ENCODE measurements at regions not wholly inside any gene's neighbourhood (a gene's known extent, or its start where the extent isn't known, plus 50 kb on each side); places are given as distances from the start of the nearest gene placed in this dataset.

GRCh38 chr1:87928623-87929022, 599.9 kb downstream of the LMO4 start:
- TF ChIP-seq TCF4 (CRISPR knock-in tag; IDR thresholded peaks at IDR 0.05; ENCODE audit: borderline replicate concordance) = no peak
- no peak for TF ChIP-seq ZNF8 (CRISPR knock-in tag; IDR thresholded peaks at IDR 0.05)
- TF ChIP-seq ZFP3 (CRISPR knock-in tag; IDR thresholded peaks at IDR 0.05) = no peak
- TF ChIP-seq ISL1 (CRISPR knock-in tag; IDR thresholded peaks at IDR 0.05) = no peak
- TF ChIP-seq POU6F1 (CRISPR knock-in tag; IDR thresholded peaks at IDR 0.05; ENCODE audit: borderline replicate concordance, low read depth) = no peak
- no peak for TF ChIP-seq CREB5 (CRISPR knock-in tag; IDR thresholded peaks at IDR 0.05; ENCODE audit: low read depth)
- TF ChIP-seq CSDC2 (CRISPR knock-in tag; IDR thresholded peaks at IDR 0.05) = no peak
- no peak for TF ChIP-seq GLIS3 (CRISPR knock-in tag; IDR thresholded peaks at IDR 0.05)
- TF ChIP-seq SNAI2 (CRISPR knock-in tag; IDR thresholded peaks at IDR 0.05) = no peak
- no peak for TF ChIP-seq ARNTL (CRISPR knock-in tag; IDR thresholded peaks at IDR 0.05; ENCODE audit: borderline replicate concordance, low read depth)
- no peak for TF ChIP-seq PATZ1 (CRISPR knock-in tag; IDR thresholded peaks at IDR 0.05; ENCODE audit: borderline replicate concordance)
- no peak for TF ChIP-seq TSHZ2 (CRISPR knock-in tag; IDR thresholded peaks at IDR 0.05)
- no peak for TF ChIP-seq ZFP30 (CRISPR knock-in tag; IDR thresholded peaks at IDR 0.05)
- TF ChIP-seq ZNF565 (CRISPR knock-in tag; conservative IDR thresholded peaks at IDR 0.05; ENCODE audit: low read depth) = no peak
- TF ChIP-seq ZNF70 (CRISPR knock-in tag; IDR thresholded peaks at IDR 0.05) = no peak
- TF ChIP-seq TOX (CRISPR knock-in tag; IDR thresholded peaks at IDR 0.05; ENCODE audit: borderline replicate concordance) = no peak
- no peak for TF ChIP-seq ESRRG (CRISPR knock-in tag; IDR thresholded peaks at IDR 0.05)
- TF ChIP-seq PPARA (CRISPR knock-in tag; IDR thresholded peaks at IDR 0.05; ENCODE audit: borderline replicate concordance) = no peak
- TF ChIP-seq OSR1 (CRISPR knock-in tag; IDR thresholded peaks at IDR 0.05) = no peak
- no peak for TF ChIP-seq ZC3H10 (CRISPR knock-in tag; IDR thresholded peaks at IDR 0.05)
- no peak for ATAC-seq

- ATAC-seq = no peak
- TF ChIP-seq PPARA (CRISPR knock-in tag; IDR thresholded peaks at IDR 0.05; ENCODE audit: borderline replicate concordance) (no peak), ZC3H10 (CRISPR knock-in tag; IDR thresholded peaks at IDR 0.05) (no peak), CREB5 (CRISPR knock-in tag; IDR thresholded peaks at IDR 0.05; ENCODE audit: low read depth) (no peak), ZFP30 (CRISPR knock-in tag; IDR thresholded peaks at IDR 0.05) (no peak), CSDC2 (CRISPR knock-in tag; IDR thresholded peaks at IDR 0.05) (no peak), ESRRG (CRISPR knock-in tag; IDR thresholded peaks at IDR 0.05) (no peak), CSRNP3 (CRISPR knock-in tag; IDR thresholded peaks at IDR 0.05) (no peak), ZNF70 (CRISPR knock-in tag; IDR thresholded peaks at IDR 0.05) (no peak), GLIS3 (CRISPR knock-in tag; IDR thresholded peaks at IDR 0.05) (no peak), TOX (CRISPR knock-in tag; IDR thresholded peaks at IDR 0.05; ENCODE audit: borderline replicate concordance) (no peak), ARNTL (CRISPR knock-in tag; IDR thresholded peaks at IDR 0.05; ENCODE audit: borderline replicate concordance, low read depth) (no peak), POU6F1 (CRISPR knock-in tag; IDR thresholded peaks at IDR 0.05; ENCODE audit: borderline replicate concordance, low read depth) (no peak), BACH2 (CRISPR knock-in tag; IDR thresholded peaks at IDR 0.05; ENCODE audit: borderline replicate concordance) (no peak), ZNF565 (CRISPR knock-in tag; conservative IDR thresholded peaks at IDR 0.05; ENCODE audit: low read depth) (no peak), OSR1 (CRISPR knock-in tag; IDR thresholded peaks at IDR 0.05) (no peak)
These were observed 601.2 kb downstream of the LMO4 start for GRCh38 chr1:87929906-87930305.
